RWPE1 (cell line): ENCODE measurements at regions not wholly inside any gene's neighbourhood (a gene's known extent, or its start where the extent isn't known, plus 50 kb on each side); places are given as distances from the start of the nearest gene placed in this dataset.

Source experiments
- CTCF ChIA-PET: fragments of 350-600 bp; sonication (Branson Sonifier 250); formaldehyde crosslinking; extraction: SDS; loops from one replicate; lab custom pipeline; 2021; lab: Yijun Ruan, JAX
- POLR2A ChIA-PET: fragments of 400-600 bp; formaldehyde crosslinking; extraction: SDS; loops from one replicate; lab custom pipeline; 2020; ENCODE audit warnings: antibody characterized with exemption; ENCODE audit not compliant: low non-redundant PET; lab: Yijun Ruan, JAX
- DNase-seq: peaks from one replicate; pipeline ENCODE4 v3.0.0; 2012; ENCODE audit warnings: low spot score
- H3K27ac ChIP-seq: fragments of 450-650 bp; 2 replicates; pipeline ENCODE4 v1.5.1; 2017
- TF ChIP-seq, protein P1 (sequence below): fragments of 450-650 bp; conservative IDR thresholded peaks from 2 replicates; pipeline ENCODE4 v1.5.1; 2017; ENCODE audit warnings: low read depth, mild to moderate bottlenecking

DNA sequence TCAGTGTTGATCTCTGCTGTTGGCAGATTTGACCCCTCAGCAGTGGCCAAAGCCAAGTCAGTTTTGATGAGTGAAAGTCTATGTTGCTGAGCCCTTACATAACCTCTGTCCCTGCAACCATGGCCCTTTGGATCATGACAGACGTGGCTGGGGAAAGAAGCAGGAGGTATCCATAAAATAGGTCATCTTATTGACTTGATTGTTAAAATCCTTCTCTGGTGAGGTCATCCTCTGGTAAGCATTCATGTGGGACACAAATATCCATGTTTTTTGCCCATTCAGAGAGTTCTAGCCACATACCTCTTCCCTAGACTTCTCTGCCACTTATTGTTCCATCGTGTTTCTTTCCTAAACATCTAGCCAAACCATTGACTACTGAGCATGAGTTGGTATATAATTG is 251.9 kb upstream of the PTER start:
- TF ChIP-seq, protein P1, sequence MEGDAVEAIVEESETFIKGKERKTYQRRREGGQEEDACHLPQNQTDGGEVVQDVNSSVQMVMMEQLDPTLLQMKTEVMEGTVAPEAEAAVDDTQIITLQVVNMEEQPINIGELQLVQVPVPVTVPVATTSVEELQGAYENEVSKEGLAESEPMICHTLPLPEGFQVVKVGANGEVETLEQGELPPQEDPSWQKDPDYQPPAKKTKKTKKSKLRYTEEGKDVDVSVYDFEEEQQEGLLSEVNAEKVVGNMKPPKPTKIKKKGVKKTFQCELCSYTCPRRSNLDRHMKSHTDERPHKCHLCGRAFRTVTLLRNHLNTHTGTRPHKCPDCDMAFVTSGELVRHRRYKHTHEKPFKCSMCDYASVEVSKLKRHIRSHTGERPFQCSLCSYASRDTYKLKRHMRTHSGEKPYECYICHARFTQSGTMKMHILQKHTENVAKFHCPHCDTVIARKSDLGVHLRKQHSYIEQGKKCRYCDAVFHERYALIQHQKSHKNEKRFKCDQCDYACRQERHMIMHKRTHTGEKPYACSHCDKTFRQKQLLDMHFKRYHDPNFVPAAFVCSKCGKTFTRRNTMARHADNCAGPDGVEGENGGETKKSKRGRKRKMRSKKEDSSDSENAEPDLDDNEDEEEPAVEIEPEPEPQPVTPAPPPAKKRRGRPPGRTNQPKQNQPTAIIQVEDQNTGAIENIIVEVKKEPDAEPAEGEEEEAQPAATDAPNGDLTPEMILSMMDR: no peak
- ChIA-PET POLR2A (no interaction called here), CTCF (no interaction called here)
- no peak for DNase-seq
- H3K27ac ChIP-seq: peak overlapping the region; percentile 62; the same call in 1 of the 2 replicates

- TF ChIP-seq, protein P1: no peak
- ChIA-PET POLR2A (no interaction called here), CTCF (no interaction called here)
- DNase-seq: no peak
- no peak overlapping the region for H3K27ac ChIP-seq
Measured at GRCh38 chr10:16186564-16186963, 250.2 kb upstream of the PTER start.

DNA sequence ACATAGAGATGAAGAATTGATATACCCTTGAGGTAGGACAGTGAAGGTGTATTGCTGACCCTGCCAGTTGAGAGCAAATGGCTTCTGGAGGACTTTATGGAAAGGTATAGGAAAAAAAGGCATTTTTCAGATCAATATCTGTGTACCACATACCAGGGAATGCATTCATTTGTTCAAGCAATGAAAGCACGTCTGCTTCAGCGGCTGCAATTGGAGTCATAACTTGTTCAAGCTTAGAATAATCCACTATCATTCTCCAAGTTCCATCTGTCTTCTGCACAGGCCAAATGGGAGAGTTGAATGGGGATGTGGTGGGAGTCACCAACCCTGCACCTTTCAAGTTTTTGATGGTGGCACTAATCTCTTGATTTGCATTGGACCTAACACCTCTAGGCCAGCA is 249.6 kb upstream of the PTER start:
- no peak overlapping the region for H3K27ac ChIP-seq
- CTCF ChIA-PET: interaction anchor here (0.6 kb wide), 1 partner anchor 188 kb away, joined by 4 read pairs; no protein-coding TSS in a partner anchor
- POLR2A ChIA-PET: no interaction called here
- TF ChIP-seq, protein P1: no peak
- DNase-seq: no peak

GRCh38 chr10:16192337-16192736 is 244.5 kb upstream of the PTER start:
- TF ChIP-seq, protein P1: no peak
- POLR2A ChIA-PET: no interaction called here
- DNase-seq: no peak
- no peak overlapping the region for H3K27ac ChIP-seq
- CTCF ChIA-PET: no interaction called here

GRCh38 chr10:16193241-16193640 is 243.6 kb upstream of the PTER start:
- TF ChIP-seq, protein P1: no peak
- no peak for DNase-seq
- CTCF ChIA-PET: no interaction called here
- no peak overlapping the region for H3K27ac ChIP-seq
- POLR2A ChIA-PET: no interaction called here

DNA sequence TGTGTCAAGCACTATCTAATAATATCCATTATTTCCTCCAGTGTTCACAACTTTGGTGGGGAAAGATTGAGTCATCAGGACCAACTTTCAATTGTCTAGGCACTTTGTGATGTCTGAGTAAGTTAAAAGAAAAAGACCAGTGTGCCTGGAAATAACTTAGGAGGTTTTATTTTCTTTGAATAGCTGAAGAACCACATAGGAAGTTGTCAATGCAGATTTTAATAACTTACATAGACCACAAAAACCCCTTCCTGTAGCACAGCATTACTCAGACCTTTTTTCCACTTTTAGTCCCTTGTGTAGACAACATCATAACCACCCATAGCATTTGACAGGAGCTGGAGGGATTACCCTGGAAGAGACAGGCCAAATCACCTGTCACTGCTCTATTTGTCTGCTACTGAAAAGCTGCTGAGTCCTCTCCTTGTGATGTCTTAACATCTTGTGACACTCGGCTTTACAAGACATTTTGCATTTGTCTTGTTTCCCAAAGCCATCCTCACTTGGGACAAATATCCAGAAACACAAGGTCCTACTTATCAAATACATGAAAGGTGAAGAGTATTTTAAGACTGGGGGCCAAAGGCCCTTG is 241.5 kb upstream of the PTER start:
- ChIA-PET CTCF (no interaction called here), POLR2A (no interaction called here)
- TF ChIP-seq, protein P1: no peak

More for the DNA sequence above, 241.5 kb upstream of the PTER start:
- no peak overlapping the region for H3K27ac ChIP-seq
- no peak for DNase-seq
